Lower leg skin (tissue), 3 donors: ENCODE measurements at regions not wholly inside any gene's neighbourhood (a gene's known extent, or its start where the extent isn't known, plus 50 kb on each side); places are given as distances from the start of the nearest gene placed in this dataset.

ENCODE experiments used
- POLR2A ChIP-seq, 2 donors: fragments of 450-650 bp; IDR thresholded peaks; one replicate each; pipeline ENCODE4 v1.6.1; 2016 to 2017; ENCODE audit warnings: antibody characterized with exemption in 2 of 2, mild to moderate bottlenecking in 1 of 2, moderate library complexity in 1 of 2
- TF ChIP-seq, protein P1 (sequence below), 3 donors: fragments of 450-650 bp; IDR thresholded peaks; one replicate each; pipeline ENCODE4 v1.5.1; 2016; ENCODE audit warnings: antibody characterized with exemption in 3 of 3, mild to moderate bottlenecking in 3 of 3, moderate library complexity in 2 of 3

GRCh38 chr3:194767446-194768207, 81.9 kb downstream of the FAM43A start:
- TF ChIP-seq, protein P1, sequence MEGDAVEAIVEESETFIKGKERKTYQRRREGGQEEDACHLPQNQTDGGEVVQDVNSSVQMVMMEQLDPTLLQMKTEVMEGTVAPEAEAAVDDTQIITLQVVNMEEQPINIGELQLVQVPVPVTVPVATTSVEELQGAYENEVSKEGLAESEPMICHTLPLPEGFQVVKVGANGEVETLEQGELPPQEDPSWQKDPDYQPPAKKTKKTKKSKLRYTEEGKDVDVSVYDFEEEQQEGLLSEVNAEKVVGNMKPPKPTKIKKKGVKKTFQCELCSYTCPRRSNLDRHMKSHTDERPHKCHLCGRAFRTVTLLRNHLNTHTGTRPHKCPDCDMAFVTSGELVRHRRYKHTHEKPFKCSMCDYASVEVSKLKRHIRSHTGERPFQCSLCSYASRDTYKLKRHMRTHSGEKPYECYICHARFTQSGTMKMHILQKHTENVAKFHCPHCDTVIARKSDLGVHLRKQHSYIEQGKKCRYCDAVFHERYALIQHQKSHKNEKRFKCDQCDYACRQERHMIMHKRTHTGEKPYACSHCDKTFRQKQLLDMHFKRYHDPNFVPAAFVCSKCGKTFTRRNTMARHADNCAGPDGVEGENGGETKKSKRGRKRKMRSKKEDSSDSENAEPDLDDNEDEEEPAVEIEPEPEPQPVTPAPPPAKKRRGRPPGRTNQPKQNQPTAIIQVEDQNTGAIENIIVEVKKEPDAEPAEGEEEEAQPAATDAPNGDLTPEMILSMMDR (IDR thresholded peaks at IDR 0.05) = no peak
- TF ChIP-seq POLR2A (IDR thresholded peaks at IDR 0.05) = no peak
